SK-N-SH (cell line): ENCODE measurements at regions not wholly inside any gene's neighbourhood (a gene's known extent, or its start where the extent isn't known, plus 50 kb on each side); places are given as distances from the start of the nearest gene placed in this dataset.

Experiments used
- CTCF ChIA-PET: fragments of 300-600, 350-600 bp; formaldehyde crosslinking; extraction: SDS; loops from one replicate; lab custom pipeline; 2021; lab: Yijun Ruan, JAX
- POLR2A ChIA-PET: fragments of 350-600 bp; sonication (Branson Sonifier 250); formaldehyde crosslinking; extraction: SDS; loops from one replicate; lab custom pipeline; 2020; ENCODE audit warnings: antibody characterized with exemption, inconsistent platforms; lab: Yijun Ruan, JAX
- DNase-seq: peaks from one replicate; pipeline ENCODE4 v3.0.0; 2012
- H2AFZ ChIP-seq: fragments of 200-600 bp; sonication (generic); 2 replicates; pipeline ENCODE4 v1.8.1; 2016; ENCODE audit warnings: antibody characterized with exemption, mild to moderate bottlenecking, low read depth
- H3F3A ChIP-seq: fragments of 200-600 bp; sonication (generic); replicated peaks from 2 replicates; pipeline ENCODE3; 2016; ENCODE audit warnings: antibody characterized with exemption, mild to moderate bottlenecking; ENCODE audit not compliant: insufficient read depth
- H3K27ac ChIP-seq, 2 experiments: fragments of 200-500 bp in 1 of 2; fragments of 200-600 bp in 1 of 2; sonication (Bioruptor generic) in 1 of 2; sonication (generic), shearing (Covaris generic) in 1 of 2; 2 replicates each; pipeline versions ENCODE4 v1.5.1 to v1.6.1; 2014 to 2016; ENCODE audit warnings: low read depth in 2 of 2, inconsistent platforms in 1 of 2, low read length in 1 of 2, mild to moderate bottlenecking in 1 of 2, mixed read lengths in 1 of 2
- H3K27me3 ChIP-seq: fragments of 200-600 bp; sonication (generic), shearing (Covaris generic); 2 replicates; pipeline ENCODE4 v1.6.1; 2016; ENCODE audit warnings: mixed run types; ENCODE audit not compliant: insufficient read depth
- H3K36me3 ChIP-seq, 2 experiments: fragments of 200-500 bp in 1 of 2; fragments of 200-600 bp in 1 of 2; sonication (Bioruptor generic) in 1 of 2; sonication (generic) in 1 of 2; replicated peaks in 1 of 2; 2 replicates each; pipeline versions ENCODE3 to v1.5.1; 2014 to 2016; ENCODE audit warnings: low read length in 1 of 2, mild to moderate bottlenecking in 1 of 2; ENCODE audit not compliant: insufficient read depth in 2 of 2, control insufficient read depth in 1 of 2
- H3K4me1 ChIP-seq, 2 experiments: fragments of 200-500 bp in 1 of 2; fragments of 200-600 bp in 1 of 2; sonication (Bioruptor generic) in 1 of 2; sonication (generic), shearing (Covaris generic) in 1 of 2; 2 replicates each; pipeline versions ENCODE4 v1.5.1 to v1.6.1; 2014 to 2016; ENCODE audit warnings: low read depth in 1 of 2, low read length in 1 of 2, mixed run types in 1 of 2; ENCODE audit not compliant: insufficient read depth in 2 of 2, control insufficient read depth in 1 of 2
- H3K4me2 ChIP-seq: fragments of 200-600 bp; sonication (generic), shearing (Covaris generic); 2 replicates; pipeline ENCODE4 v1.6.1; 2017; ENCODE audit warnings: mixed run types
- H3K4me3 ChIP-seq, 2 experiments: fragments of 200-500 bp in 1 of 2; fragments of 200-600 bp in 1 of 2; sonication (Bioruptor generic) in 1 of 2; sonication (generic), shearing (Covaris generic) in 1 of 2; 2 replicates each; pipeline versions ENCODE4 v1.5.1 to v1.8.1; 2014 to 2016; ENCODE audit warnings: low read depth in 2 of 2, inconsistent platforms in 1 of 2, low read length in 1 of 2, mild to moderate bottlenecking in 1 of 2, mixed read lengths in 1 of 2, moderate library complexity in 1 of 2
- H3K79me2 ChIP-seq: fragments of 200-600 bp; sonication (generic); 2 replicates; pipeline ENCODE4 v1.8.1; 2017; ENCODE audit warnings: mild to moderate bottlenecking; ENCODE audit not compliant: insufficient read depth
- H3K9ac ChIP-seq: fragments of 200-600 bp; sonication (generic); 2 replicates; pipeline ENCODE4 v1.6.1; 2017; ENCODE audit warnings: mixed run types
- H3K9me2 ChIP-seq: fragments of 200-600 bp; sonication (generic); 2 replicates; pipeline ENCODE4 v1.6.1; 2017; ENCODE audit warnings: mixed run types
- H3K9me3 ChIP-seq: fragments of 200-600 bp; sonication (generic); 2 replicates; pipeline ENCODE4 v1.6.1; 2017; ENCODE audit warnings: mixed run types, mild to moderate bottlenecking, moderate library complexity
- H4K20me1 ChIP-seq: fragments of 200-600 bp; sonication (generic); 2 replicates; pipeline ENCODE4 v1.6.1; 2017; ENCODE audit warnings: mild to moderate bottlenecking, mixed run types; ENCODE audit not compliant: insufficient read depth
- CHD2 ChIP-seq: fragments of 150-350 bp; IDR thresholded peaks from 2 replicates; pipeline ENCODE4 v1.6.1; 2018; ENCODE audit warnings: low read length; ENCODE audit not compliant: partially characterized antibody
- CTCF ChIP-seq: fragments of 200-600 bp; sonication (generic); IDR thresholded peaks from 2 replicates; pipeline ENCODE4 v1.6.1; 2017; ENCODE audit warnings: antibody characterized with exemption, mild to moderate bottlenecking, moderate library complexity
- ELF1 ChIP-seq: IDR thresholded peaks from 2 replicates; pipeline ENCODE4 v1.4.0; 2012
- EZH2phosphoT487 ChIP-seq: fragments of 200-600 bp; sonication (generic); IDR thresholded peaks from 2 replicates; pipeline ENCODE4 v1.6.1; 2017; ENCODE audit warnings: low read depth, mixed run types, mild to moderate bottlenecking, antibody characterized with exemption, moderate library complexity, borderline replicate concordance
- FOXJ3 ChIP-seq: sonication (generic); formaldehyde crosslinking; IDR thresholded peaks from 2 replicates; pipeline ENCODE4 v1.5.1; 2020; ENCODE audit warnings: mild to moderate bottlenecking, missing genetic modification reagents
- FOXM1 ChIP-seq: IDR thresholded peaks from 2 replicates; pipeline ENCODE4 v1.4.0; 2012; ENCODE audit warnings: low read depth, mild to moderate bottlenecking
- IRF3 ChIP-seq: fragments of 150-350 bp; IDR thresholded peaks from 2 replicates; pipeline ENCODE4 v1.6.1; 2016; ENCODE audit warnings: mild to moderate bottlenecking, low read depth, low read length
- MEF2A ChIP-seq: IDR thresholded peaks from 2 replicates; pipeline ENCODE4 v1.4.0; 2012; ENCODE audit warnings: low read depth, borderline replicate concordance
- MXI1 ChIP-seq: IDR thresholded peaks from 2 replicates; pipeline ENCODE4 v1.6.1; 2012; ENCODE audit warnings: mild to moderate bottlenecking, low read depth, low read length, improper control_type of control experiment
- NRF1 ChIP-seq: IDR thresholded peaks from 2 replicates; pipeline ENCODE4 v1.6.1; 2012; ENCODE audit warnings: low read depth, mild to moderate bottlenecking, low read length
- POLR2AphosphoS5 ChIP-seq: IDR thresholded peaks from 2 replicates; pipeline ENCODE4 v1.6.1; 2012; ENCODE audit warnings: low read depth, low read length
- SMC3 ChIP-seq: IDR thresholded peaks from 2 replicates; pipeline ENCODE4 v1.6.1; 2012; ENCODE audit warnings: low read depth, low read length, improper control_type of control experiment
- TCF12 ChIP-seq: IDR thresholded peaks from 2 replicates; pipeline ENCODE4 v1.4.0; 2012
- WGBS: methylation state at CpG from one replicate; pipeline ENCODE4 v1.1.6; 2017; ENCODE audit warnings: low lambda C conversion rate; 5-methylcytosine and 5-hydroxymethylcytosine counted together
- TF ChIP-seq, protein P1 (sequence below): IDR thresholded peaks from 2 replicates; pipeline ENCODE4; 2012
- TF ChIP-seq, protein P2 (sequence below): fragments of 150-350 bp; IDR thresholded peaks from 2 replicates; pipeline ENCODE4 v1.6.1; 2017; ENCODE audit warnings: antibody characterized with exemption, low read length, low read depth, borderline replicate concordance
- TF ChIP-seq, protein P3 (sequence below): IDR thresholded peaks from 2 replicates; pipeline ENCODE4 v1.4.0; 2012; ENCODE audit warnings: low read depth
- TF ChIP-seq, protein P4 (sequence below): IDR thresholded peaks from 2 replicates; pipeline ENCODE4 v1.4.0; 2012; ENCODE audit warnings: low read depth, borderline replicate concordance

DNA sequence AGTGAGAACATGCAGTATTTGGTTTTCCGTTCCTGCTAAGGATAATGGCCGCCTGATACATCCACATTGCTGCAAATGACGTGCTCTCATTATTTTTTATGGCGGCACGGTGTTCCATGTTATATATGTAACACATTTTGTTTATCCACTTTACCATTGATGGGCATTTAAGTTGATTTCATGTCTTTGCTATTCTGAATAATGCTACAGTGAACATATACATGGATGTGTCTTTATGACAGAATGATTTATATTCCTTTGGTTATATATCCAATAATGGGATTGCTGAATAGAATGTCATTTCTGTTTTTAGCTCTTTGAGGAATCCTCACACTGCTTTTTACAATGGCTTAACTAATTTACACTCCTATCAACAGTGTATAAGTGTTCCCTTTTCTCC, 1223.2 kb downstream of the RAPGEF2 start (continued):
- TF ChIP-seq, protein P1, sequence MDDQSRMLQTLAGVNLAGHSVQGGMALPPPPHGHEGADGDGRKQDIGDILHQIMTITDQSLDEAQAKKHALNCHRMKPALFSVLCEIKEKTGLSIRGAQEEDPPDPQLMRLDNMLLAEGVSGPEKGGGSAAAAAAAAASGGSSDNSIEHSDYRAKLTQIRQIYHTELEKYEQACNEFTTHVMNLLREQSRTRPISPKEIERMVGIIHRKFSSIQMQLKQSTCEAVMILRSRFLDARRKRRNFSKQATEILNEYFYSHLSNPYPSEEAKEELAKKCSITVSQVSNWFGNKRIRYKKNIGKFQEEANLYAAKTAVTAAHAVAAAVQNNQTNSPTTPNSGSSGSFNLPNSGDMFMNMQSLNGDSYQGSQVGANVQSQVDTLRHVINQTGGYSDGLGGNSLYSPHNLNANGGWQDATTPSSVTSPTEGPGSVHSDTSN, result no peak
- no peak for TF ChIP-seq MEF2A

- Histone ChIP-seq H3K36me3 (no peaks in the 10 kb centered on the region), H3K4me3 (no peak overlapping the region), H4K20me1 (no peaks in the 10 kb centered on the region), H3F3A (no peaks in the 10 kb centered on the region), H3K27ac (no peak overlapping the region), H3K79me2 (no peaks in the 10 kb centered on the region), H3K4me1 (peaks cover 0 to 6% of the 10 kb centered on the region in 2 experiments; a peak in 2 of 4 replicates), H3K9me3 (0 out of 2 replicates have a peak, but pooled peaks cover 9% of the 10 kb centered on the region), H2AFZ (no peak overlapping the region), H3K9me2 (no peaks in the 10 kb centered on the region), H3K9ac (no peak overlapping the region), H3K27me3 (no peaks in the 10 kb centered on the region), H3K4me2 (no peak overlapping the region)
- ChIA-PET CTCF (interaction anchor here (0.6 kb wide), 1 partner anchor 803 kb away, joined by 3 read pairs; no protein-coding TSS in a partner anchor), POLR2A (no interaction called here)
- TF ChIP-seq SMC3, result no peak
- no peak for TF ChIP-seq TCF12
- TF ChIP-seq FOXJ3 (CRISPR knock-in tag), result no peak
- TF ChIP-seq POLR2AphosphoS5, result no peak
- no peak for TF ChIP-seq CTCF
- no peak for TF ChIP-seq FOXM1
- no peak for TF ChIP-seq CHD2
- TF ChIP-seq MXI1, result no peak
- TF ChIP-seq ELF1, result no peak
- TF ChIP-seq, protein P2, sequence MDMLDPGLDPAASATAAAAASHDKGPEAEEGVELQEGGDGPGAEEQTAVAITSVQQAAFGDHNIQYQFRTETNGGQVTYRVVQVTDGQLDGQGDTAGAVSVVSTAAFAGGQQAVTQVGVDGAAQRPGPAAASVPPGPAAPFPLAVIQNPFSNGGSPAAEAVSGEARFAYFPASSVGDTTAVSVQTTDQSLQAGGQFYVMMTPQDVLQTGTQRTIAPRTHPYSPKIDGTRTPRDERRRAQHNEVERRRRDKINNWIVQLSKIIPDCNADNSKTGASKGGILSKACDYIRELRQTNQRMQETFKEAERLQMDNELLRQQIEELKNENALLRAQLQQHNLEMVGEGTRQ, result no peak
- TF ChIP-seq EZH2phosphoT487, result no peak
- no peak for DNase-seq
Measured at GRCh38 chr4:160347197-160347596, 1244.3 kb downstream of the RAPGEF2 start.

DNA sequence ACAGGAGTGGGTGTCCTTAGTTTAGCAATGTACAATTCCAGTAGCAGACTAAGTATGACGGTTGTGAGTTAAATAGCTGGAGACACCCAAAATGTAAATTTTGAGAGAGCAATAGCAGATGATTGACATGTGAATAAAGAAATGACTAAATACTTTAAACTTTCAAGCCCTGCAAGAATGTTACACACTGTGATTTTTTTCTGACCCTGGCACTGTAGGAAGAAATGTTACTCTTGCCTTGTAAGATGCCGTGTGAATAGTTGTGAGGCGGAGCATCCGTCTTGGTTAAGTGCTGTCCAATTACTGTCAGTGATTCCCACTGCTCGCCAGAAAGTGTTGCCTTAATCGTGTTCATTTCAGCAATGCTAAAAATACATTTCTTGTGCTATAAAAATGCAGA, 1248.1 kb downstream of the RAPGEF2 start:
- no peak for DNase-seq
- CTCF ChIA-PET, result no interaction called here
- no peak overlapping the region for H2AFZ ChIP-seq
- no peak overlapping the region for H3K4me3 ChIP-seq
- peaks cover 0 to 9% of the 10 kb centered on the region in 2 experiments; a peak in 2 of 4 replicates for H3K4me1 ChIP-seq
- POLR2A ChIA-PET, result no interaction called here
- H3F3A ChIP-seq, result no peaks in the 10 kb centered on the region
- H4K20me1 ChIP-seq, result no peaks in the 10 kb centered on the region
- no peaks in the 10 kb centered on the region for H3K36me3 ChIP-seq
- H3K9ac ChIP-seq, result no peak overlapping the region
- WGBS, result 78% methylated on average over 6 of the region's 6 CpGs
- H3K4me2 ChIP-seq, result no peak overlapping the region
- H3K9me3 ChIP-seq, result 0 out of 2 replicates have a peak, but pooled peaks cover 9% of the 10 kb centered on the region
- no peaks in the 10 kb centered on the region for H3K79me2 ChIP-seq
- H3K27me3 ChIP-seq, result no peaks in the 10 kb centered on the region
- no peaks in the 10 kb centered on the region for H3K9me2 ChIP-seq
- H3K27ac ChIP-seq, result no peak overlapping the region
- TF ChIP-seq, protein P3, sequence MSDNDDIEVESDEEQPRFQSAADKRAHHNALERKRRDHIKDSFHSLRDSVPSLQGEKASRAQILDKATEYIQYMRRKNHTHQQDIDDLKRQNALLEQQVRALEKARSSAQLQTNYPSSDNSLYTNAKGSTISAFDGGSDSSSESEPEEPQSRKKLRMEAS, result no peak
- TF ChIP-seq IRF3 (no peak), CTCF (no peak), NRF1 (no peak)
- TF ChIP-seq, protein P4, sequence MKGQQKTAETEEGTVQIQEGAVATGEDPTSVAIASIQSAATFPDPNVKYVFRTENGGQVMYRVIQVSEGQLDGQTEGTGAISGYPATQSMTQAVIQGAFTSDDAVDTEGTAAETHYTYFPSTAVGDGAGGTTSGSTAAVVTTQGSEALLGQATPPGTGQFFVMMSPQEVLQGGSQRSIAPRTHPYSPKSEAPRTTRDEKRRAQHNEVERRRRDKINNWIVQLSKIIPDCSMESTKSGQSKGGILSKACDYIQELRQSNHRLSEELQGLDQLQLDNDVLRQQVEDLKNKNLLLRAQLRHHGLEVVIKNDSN, result no peak
- TF ChIP-seq, protein P2, result no peak
